Glomerular endothelial cell (primary cell): ENCODE measurements at regions not wholly inside any gene's neighbourhood (a gene's known extent, or its start where the extent isn't known, plus 50 kb on each side); places are given as distances from the start of the nearest gene placed in this dataset.

Experiments used
- DNase-seq: peaks from one replicate; pipeline ENCODE4 v3.0.0-alpha.2; 2011; ENCODE audit warnings: low read depth, low spot score; ENCODE audit errors: extremely low read depth

DNA sequence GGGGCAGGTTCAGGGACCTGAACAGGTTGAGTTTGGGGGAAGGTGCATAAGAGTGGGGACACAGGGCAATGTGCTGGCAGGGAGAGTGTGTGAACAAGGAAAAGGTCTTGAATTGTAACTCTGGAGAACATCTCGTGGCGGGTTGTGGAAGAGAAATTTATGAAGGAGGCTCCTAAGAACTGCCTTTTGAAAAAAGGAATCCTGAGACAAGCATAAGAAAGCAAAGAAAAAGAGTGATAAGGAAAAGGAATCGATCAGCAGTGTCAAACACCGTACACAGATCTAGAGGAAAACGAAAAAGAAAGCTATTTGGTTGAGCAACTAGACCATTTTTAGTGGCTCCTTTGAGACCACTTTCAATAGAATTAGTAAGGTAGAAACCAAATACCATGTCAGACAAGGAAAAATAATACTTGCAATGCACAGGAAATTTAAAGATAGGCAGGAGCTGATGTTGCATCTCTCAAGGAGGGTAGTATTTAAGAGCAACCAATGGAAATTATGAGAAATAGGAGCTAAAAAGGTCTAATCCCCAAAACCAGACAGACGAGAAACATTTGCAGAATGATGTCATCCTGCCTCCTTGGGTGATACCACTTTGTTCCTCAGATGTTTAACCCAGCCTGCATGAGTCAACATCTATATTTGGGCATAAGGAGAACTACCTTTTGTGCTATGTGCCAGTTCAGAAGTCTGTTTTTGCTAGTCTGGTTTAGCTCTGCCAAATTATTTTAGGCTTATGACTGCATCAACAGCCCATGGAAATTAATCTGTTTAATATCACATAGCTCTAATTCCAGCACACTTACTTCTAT lies 64.5 kb upstream of the STK38L start:
- peak; percentile 68 for DNase-seq

DNA sequence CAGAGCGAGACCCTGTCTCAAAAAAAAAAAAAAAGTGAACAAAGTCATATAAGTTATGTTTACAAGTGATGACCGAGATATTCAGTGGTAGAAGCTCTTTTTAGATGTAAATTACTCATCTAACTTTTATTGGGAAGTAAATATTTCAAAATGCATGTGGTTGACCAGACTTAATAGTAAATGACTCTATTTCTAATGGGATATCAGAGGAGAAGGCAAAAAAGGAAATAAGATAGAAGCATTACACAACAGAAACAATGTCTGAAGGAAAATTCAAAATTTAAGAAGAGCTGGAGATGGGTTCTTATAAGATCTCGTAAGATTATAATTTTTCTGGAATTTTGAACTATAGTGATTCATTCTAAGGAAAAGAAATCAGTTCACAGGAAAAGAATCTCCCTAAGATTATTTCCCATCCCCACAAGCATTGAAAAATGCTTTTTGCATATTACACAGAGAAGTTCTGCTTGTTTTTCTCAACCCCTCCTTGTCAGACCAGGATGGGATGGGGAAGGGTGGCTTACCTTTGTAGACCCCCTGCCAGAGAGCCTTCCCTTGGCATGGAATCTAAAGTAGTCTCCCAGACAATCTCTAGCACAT lies 63.1 kb upstream of the STK38L start:
- DNase-seq, result no peak

DNA sequence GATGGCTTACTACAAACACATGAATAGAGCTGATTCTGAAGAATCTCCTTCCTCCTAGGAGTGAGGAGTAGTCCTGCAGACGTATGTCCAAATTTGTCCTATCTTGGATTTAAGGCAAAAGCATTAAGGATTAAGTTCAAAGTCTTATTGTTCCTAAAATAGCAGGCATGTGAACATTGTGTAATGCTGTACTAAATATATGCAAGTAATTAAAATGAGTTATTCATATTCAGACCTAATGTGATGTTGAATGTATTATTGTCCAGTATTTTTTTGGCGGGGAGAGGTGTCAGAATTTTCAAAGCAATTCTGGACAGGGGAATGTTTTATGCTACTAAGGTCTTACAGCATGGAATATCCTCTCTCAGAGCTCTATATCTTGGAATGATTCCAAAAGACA lies 60.7 kb upstream of the STK38L start:
- DNase-seq, result no peak

DNA sequence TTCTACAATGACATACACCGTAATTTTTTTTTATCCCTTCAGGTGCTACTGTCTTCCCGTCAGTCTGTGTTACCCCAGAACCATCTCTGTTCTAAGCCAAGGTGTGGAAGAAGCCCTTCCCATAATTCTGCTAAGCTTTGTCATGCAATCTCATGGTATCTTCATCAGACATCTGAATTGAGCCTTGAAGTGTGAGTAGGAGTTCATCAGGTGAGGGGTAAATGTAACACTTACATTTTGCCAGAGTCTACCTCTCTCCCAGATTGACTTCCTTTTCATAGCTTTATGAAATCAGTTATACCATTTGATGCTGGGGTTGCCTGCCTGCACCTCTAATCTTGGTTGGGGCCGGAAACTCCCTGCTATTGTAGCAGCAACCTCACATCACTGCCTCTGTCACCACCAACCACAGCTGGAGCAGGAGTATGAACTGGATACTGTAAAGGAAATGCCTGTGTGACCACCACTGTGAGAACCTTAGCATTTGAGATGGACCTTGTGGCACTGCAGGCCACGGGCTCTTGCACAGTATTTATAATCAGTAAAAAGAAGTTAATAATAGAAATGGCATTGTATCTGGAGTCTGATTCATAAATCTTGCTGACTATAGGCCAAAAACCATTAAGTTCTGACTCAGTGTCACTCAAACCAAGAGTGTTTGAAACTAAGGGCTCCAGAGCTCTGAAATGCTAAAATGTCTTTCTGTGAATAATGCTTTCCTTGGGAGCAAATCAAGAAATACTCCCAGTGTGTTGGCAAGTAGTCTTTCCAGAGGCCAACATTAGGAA lies 58.7 kb upstream of the STK38L start:
- DNase-seq, result no peak

DNA sequence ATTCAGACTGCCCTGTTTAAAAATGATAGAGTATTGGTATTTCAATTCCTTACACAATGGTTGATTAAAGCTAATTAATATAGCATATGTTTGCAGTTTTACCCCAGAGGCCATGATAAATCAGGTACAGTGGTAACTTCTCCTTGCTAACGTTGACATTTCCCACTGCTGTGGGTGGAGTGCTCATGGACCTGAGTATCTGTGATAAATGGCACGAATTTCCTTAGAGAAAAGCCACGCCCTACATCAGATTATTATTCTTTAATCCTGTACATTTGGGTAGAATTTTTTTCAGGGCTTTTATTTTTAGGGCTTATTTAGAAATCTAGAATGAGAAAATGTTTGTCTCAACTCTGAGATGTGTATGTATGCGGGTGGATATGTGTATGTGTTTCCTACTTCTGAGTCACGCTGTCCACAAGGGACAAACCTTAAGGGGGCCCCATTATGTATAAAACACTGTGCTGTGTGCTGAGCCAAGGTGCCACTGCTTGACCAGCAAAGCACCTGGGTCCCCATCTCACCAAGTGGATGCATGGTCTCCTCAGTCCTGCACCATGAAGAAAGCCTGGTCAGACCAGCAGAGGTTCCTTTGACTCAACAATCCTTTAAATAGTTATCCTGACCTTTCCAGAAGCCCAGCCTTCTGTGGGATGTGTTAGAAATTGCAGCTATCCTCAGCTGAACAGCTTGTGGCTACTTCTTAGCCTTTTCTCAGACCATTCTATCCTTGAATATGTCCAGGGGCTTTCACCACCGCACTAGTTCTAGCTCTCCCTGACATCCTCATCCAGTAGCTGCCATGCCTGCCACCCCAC lies 57.9 kb upstream of the STK38L start:
- no peak for DNase-seq

DNA sequence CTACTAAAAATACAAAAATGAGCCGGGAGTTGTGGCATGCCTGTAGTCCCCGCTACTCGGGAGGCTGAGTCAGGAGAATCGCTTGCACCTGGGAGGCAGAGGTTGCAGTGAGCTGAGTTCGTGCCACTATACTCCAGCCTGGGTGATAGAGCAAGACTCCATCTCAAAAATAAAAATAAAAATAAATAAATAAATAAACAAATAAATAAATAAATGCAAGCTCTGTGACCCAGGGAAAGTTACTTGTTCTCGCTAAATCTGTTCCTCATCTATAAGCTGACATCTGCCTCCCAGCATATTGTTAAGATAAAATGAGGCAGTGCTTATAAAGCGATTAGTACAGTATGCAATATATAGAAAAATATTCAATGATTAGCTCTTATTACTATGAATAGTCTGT lies 56.4 kb upstream of the STK38L start:
- DNase-seq, result no peak

DNA sequence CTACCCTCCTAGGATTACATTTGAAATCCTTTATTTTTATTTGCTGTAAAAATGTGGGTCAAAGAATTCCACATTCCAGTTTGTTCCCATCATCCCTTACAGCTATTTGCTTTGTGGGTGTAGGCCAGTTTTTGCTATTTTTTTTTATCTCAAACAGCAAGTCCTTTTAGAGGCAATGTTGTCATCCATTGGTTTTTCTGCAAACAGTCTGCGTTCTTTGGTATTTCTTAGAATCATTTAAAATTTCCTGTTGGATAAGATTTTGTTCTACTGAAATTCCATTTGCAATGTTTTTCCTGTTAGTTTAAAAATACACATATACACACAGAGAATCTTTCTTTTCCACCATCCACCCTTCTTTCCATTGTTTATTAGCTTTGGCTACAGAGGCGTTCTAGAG lies 53.3 kb upstream of the STK38L start:
- no peak for DNase-seq

DNA sequence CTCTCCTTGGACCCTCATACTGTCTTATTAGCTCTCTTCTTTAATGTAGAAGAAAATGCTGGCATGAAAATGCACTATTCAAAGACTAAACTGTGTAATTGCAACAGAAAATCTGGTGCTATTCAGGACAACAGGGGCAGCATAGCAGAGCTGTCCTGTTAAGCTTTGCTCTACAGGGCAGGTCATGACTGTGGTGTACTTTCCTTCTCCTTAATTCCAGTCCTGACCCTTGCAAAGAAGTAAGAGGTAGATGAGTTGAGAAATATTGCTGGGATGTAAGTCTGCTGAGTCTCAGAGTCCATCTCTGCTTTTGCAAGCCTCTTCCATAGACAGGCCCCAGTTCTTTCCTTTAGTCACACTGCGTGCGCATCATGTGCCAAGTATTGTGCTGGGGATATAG lies 52.6 kb upstream of the STK38L start:
- DNase-seq, result no peak

DNA sequence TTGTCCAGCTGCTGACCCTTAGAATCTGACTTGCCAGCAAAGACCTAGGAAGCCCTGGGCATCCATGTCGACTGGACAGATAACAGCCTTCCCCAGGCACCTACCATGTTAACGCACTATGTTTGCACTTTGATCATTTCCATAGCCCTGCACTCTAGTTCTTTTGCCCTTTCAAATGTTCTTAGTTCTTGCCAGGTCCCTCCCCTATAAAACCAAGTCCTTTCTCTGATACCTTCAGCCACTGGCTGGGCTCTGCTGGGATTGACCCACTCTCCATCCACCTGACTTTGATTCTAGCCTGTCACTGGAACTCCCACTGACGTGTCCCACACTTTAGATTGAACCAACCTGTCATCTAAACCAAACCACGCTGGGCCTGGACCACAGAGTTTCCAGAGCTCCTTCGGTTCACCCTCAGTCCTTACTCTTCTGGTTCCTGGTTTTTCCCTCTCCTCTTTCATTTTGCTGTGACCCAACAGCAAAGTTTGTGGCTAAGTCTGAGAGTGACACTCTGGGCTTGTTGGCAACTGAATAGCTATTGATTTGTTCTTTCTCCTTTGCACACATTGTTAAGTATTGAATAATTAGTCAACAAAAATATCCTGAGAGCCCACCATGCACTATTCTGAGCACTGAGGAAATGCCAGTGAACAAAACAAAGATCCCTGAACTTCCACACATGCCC lies 51.8 kb upstream of the STK38L start:
- DNase-seq, result no peak

DNA sequence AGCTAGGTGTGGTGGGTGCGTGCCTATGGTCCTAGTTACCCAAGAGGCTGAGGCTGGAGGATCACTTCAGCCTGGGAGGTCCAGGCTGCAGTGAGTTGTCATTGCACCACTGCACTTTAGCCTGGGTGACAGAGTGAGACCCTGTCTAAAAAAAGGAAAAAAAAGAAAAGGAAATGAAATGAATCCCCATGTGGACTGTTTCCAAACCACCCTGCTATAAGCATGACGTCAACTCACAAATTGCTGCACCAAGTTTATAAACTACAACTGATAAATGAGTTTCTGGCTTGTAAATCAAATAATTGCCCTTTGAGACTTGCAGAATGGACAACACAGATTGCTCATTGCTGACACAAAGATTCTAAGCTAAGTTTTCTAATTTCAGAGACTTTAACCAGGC lies 51.0 kb upstream of the STK38L start:
- DNase-seq, result no peak

DNA sequence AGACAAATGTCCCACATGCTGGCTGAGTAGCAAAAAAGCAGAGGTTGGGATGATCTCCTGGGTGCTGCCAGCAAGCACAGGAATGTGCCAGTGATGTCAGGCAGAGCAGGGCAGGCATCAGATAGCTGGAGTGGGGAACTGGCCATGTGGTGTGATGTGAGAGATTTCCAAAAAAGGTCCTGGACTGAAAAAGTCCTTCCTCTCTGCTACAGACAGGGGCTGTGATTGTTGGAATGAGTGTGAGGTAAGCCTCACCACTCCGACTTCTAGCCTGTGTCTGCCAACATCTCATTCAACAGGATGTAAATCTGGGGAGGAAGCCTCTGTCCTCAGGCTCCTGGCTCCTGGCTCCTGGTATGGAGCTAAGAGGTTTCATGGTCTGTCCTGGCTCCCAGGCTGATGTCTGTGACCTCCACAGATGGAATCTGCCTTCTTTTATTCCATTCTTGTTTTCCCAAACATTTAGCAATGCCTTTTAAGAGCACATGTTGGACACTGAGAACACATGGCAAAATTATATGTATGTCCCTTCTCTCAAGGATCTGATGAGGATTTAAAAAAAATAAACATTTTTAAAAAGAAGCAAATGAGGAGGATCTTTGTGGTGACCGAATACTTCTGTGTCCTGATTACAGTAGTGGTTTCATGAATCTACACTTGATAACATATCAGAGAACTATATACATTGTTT lies 50.1 kb upstream of the STK38L start:
- no peak for DNase-seq
